ENCODE measurements at regions not wholly inside any gene's neighbourhood (a gene's known extent, or its start where the extent isn't known, plus 50 kb on each side); places are given as distances from the start of the nearest gene placed in this dataset.

DNA sequence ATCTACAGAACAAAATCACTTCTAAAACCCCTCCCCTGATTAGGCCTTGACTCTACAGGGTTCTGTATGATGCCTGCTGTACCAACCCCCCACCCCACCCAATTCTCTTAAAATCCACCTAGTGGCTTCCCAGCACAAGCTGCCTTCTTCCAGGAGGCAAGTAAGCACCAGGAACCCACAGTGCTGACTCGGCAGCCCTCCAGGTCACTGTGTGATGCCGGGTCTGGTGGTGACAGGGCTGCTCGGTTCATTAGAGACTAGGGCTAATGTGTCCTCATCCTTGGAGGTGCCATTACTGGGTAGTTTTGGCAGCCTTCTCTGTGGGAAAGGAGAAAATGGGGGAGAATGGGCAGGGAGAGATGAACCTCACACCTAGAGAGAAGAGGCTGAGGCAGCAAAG, 363.5 kb downstream of the PTPRU start:
- Histone ChIP-seq H3K4me3 (replicated peaks in 1 of 3; ENCODE audit: insufficient read depth in 1 of 3, low read depth in 2 of 3, low read length in 3 of 3) (no peak overlapping the region), H3K27me3 (ENCODE audit: control insufficient read depth in 1 of 2, insufficient read depth in 2 of 2, low read length in 2 of 2) (no peaks in the 10 kb centered on the region; a peak in 2 of 5 replicates), H4K20me1 (ENCODE audit: insufficient read depth, low read length) (no peaks in the 10 kb centered on the region), H3K9ac (ENCODE audit: insufficient read depth, low read depth, low read length) (no peak overlapping the region), H2AFZ (ENCODE audit: low read length) (no peak overlapping the region), H3K4me2 (ENCODE audit: low read depth, low read length) (no peak overlapping the region), H3K9me3 (ENCODE audit: low read length) (no peaks in the 10 kb centered on the region), H3K4me1 (ENCODE audit: insufficient read depth, low read length) (no peaks in the 10 kb centered on the region), H3K27ac (ENCODE audit: extremely low read length, insufficient read depth, low read length) (no peak overlapping the region), H3K36me3 (replicated peaks in 1 of 2; ENCODE audit: control insufficient read depth in 1 of 2, insufficient read depth in 2 of 2, low read length in 2 of 2) (no peaks in the 10 kb centered on the region), H3K79me2 (ENCODE audit: insufficient read depth, low read length) (no peaks in the 10 kb centered on the region)
- TF ChIP-seq, protein P1, sequence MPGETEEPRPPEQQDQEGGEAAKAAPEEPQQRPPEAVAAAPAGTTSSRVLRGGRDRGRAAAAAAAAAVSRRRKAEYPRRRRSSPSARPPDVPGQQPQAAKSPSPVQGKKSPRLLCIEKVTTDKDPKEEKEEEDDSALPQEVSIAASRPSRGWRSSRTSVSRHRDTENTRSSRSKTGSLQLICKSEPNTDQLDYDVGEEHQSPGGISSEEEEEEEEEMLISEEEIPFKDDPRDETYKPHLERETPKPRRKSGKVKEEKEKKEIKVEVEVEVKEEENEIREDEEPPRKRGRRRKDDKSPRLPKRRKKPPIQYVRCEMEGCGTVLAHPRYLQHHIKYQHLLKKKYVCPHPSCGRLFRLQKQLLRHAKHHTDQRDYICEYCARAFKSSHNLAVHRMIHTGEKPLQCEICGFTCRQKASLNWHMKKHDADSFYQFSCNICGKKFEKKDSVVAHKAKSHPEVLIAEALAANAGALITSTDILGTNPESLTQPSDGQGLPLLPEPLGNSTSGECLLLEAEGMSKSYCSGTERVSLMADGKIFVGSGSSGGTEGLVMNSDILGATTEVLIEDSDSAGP (CRISPR knock-in tag; IDR thresholded peaks at IDR 0.05; ENCODE audit: borderline replicate concordance) = no peak
- TF ChIP-seq FOXM1 (CRISPR knock-in tag; IDR thresholded peaks at IDR 0.05) (no peak), ZNF543 (CRISPR knock-in tag; IDR thresholded peaks at IDR 0.05) (no peak), POLR2G (IDR thresholded peaks at IDR 0.05; ENCODE audit: low read depth, low read length) (no peak), TGIF2 (CRISPR knock-in tag; IDR thresholded peaks at IDR 0.05) (no peak), ZNF225 (CRISPR knock-in tag; IDR thresholded peaks at IDR 0.05) (no peak)
- TF ChIP-seq, protein P2, sequence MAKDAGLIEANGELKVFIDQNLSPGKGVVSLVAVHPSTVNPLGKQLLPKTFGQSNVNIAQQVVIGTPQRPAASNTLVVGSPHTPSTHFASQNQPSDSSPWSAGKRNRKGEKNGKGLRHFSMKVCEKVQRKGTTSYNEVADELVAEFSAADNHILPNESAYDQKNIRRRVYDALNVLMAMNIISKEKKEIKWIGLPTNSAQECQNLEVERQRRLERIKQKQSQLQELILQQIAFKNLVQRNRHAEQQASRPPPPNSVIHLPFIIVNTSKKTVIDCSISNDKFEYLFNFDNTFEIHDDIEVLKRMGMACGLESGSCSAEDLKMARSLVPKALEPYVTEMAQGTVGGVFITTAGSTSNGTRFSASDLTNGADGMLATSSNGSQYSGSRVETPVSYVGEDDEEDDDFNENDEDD (CRISPR knock-in tag; IDR thresholded peaks at IDR 0.05; ENCODE audit: borderline replicate concordance) = no peak
- TF ChIP-seq, protein P3, sequence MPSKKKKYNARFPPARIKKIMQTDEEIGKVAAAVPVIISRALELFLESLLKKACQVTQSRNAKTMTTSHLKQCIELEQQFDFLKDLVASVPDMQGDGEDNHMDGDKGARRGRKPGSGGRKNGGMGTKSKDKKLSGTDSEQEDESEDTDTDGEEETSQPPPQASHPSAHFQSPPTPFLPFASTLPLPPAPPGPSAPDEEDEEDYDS (CRISPR knock-in tag; IDR thresholded peaks at IDR 0.05) = no peak
- ATAC-seq (no peak), DNase-seq (ENCODE audit: low spot score) (no peak), FAIRE-seq (no peak)
- 8% methylated on average over 3 of the region's 3 CpGs for WGBS (ENCODE audit: low lambda C conversion rate)
- ChIA-PET POLR2A (no interaction called here), CTCF (ENCODE audit: low intra/inter-chr PET ratio, low total read pairs) (no interaction called here)
- BruUV-seq (replicated peaks) = no TSS peak
- intact Hi-C loops (cut with micrococcal nuclease; ENCODE audit: unreplicated experiment) = no loop called here
- in situ Hi-C loops (cut with HindIII; ENCODE audit: extremely low pct_ligation_motif_present, low pct_unique_long_range_greater_than_20kb) = no loop called here
